ENCODE measurements at regions not wholly inside any gene's neighbourhood (a gene's known extent, or its start where the extent isn't known, plus 50 kb on each side); places are given as distances from the start of the nearest gene placed in this dataset.

- H3K79me1 ChIP-seq (ENCODE audit: low read depth in 1 of 2, low read length in 2 of 2), result no peaks in the 10 kb centered on the region; a peak in 1 of 4 replicates
- H3K56ac ChIP-seq (ENCODE audit: extremely low read depth, insufficient read depth, low read length), result no peak overlapping the region
- CTCF ChIA-PET, result no interaction called here
- H3K27me3 ChIP-seq (ENCODE audit: control insufficient read depth, insufficient read depth, low read length), result no peaks in the 10 kb centered on the region
- no peak overlapping the region for H2BK5ac ChIP-seq (ENCODE audit: low read depth, low read length, poor library complexity, severe bottlenecking)
- no peak overlapping the region for H2AK9ac ChIP-seq (replicated peaks; ENCODE audit: low read depth, low read length, poor library complexity)
- dilution Hi-C loops (cut with HindIII; ENCODE audit: low sequenced_read_pairs, unreplicated experiment), result no loop called here
- peak overlapping the region; percentile 43; the same call in 1 of the 2 replicates for H2BK120ac ChIP-seq (ENCODE audit: low read depth, low read length)
- ATAC-seq (ENCODE audit: low read depth) (no peak), DNase-seq (no peak)
- no peak overlapping the region for H3K4me2 ChIP-seq (ENCODE audit: low read depth, low read length)
- H3K9me3 ChIP-seq (ENCODE audit: control insufficient read depth, insufficient read depth, low read length), result no peaks in the 10 kb centered on the region
- H4K20me1 ChIP-seq (ENCODE audit: insufficient read depth, low read length), result no peaks in the 10 kb centered on the region
- no peak overlapping the region for H4K5ac ChIP-seq (ENCODE audit: low read depth, low read length)
- H3K9me1 ChIP-seq (ENCODE audit: insufficient read depth, low read length), result peaks cover 21% of the 10 kb centered on the region
- TF ChIP-seq POLR2A (IDR thresholded peaks at IDR 0.05; ENCODE audit: low read depth, low read length) (no peak), MAFK (IDR thresholded peaks at IDR 0.05; ENCODE audit: low read depth, low read length) (no peak), SMC3 (IDR thresholded peaks at IDR 0.05; ENCODE audit: low read depth, low read length) (no peak), FOS (IDR thresholded peaks at IDR 0.05; ENCODE audit: low read depth, low read length) (no peak), MAZ (IDR thresholded peaks at IDR 0.05; ENCODE audit: borderline replicate concordance, low read depth, low read length) (no peak), RFX5 (IDR thresholded peaks at IDR 0.05; ENCODE audit: low read depth, low read length) (no peak), NFE2L2 (IDR thresholded peaks at IDR 0.05; ENCODE audit: low read depth, low read length) (no peak), CEBPB (IDR thresholded peaks at IDR 0.05; ENCODE audit: low read depth, low read length) (no peak), RCOR1 (IDR thresholded peaks at IDR 0.05; ENCODE audit: insufficient replicate concordance, low read length) (no peak), USF2 (IDR thresholded peaks at IDR 0.05; ENCODE audit: low read depth, low read length) (no peak), CHD1 (IDR thresholded peaks at IDR 0.05; ENCODE audit: low read depth, low read length) (no peak), BHLHE40 (IDR thresholded peaks at IDR 0.05; ENCODE audit: low read depth, low read length) (no peak), CTCF (conservative IDR thresholded peaks at IDR 0.05; ENCODE audit: low read depth, low read length) (no peak), MXI1 (IDR thresholded peaks at IDR 0.05; ENCODE audit: borderline replicate concordance, low read depth, low read length) (no peak), RAD21 (IDR thresholded peaks at IDR 0.05; ENCODE audit: low read length) (no peak), ELK1 (IDR thresholded peaks at IDR 0.05; ENCODE audit: borderline replicate concordance, low read depth, low read length) (no peak)
- peaks cover 11% of the 10 kb centered on the region for H3K4me1 ChIP-seq (ENCODE audit: control insufficient read depth, insufficient read depth, low read length)
- H4K91ac ChIP-seq (ENCODE audit: insufficient read depth, low read depth, low read length), result no peak overlapping the region; the same call in 1 of the 2 replicates
- BruUV-seq (replicated peaks), result no TSS peak
- no peaks in the 10 kb centered on the region for H3K36me3 ChIP-seq (ENCODE audit: control insufficient read depth, insufficient read depth, low read length)
- H4K8ac ChIP-seq (ENCODE audit: low read depth in 2 of 2, low read length in 2 of 2), result no peak overlapping the region
- no peak overlapping the region for H3K23ac ChIP-seq (ENCODE audit: low read depth, low read length)
- intact Hi-C loops (cut with micrococcal nuclease), result no loop called here
- no peak overlapping the region for H3K4me3 ChIP-seq (ENCODE audit: insufficient read depth, low read depth, low read length)
- peak overlapping the region; percentile 65; the same call in 1 of the 2 replicates for H3K14ac ChIP-seq (replicated peaks; ENCODE audit: low read depth, low read length)
- POLR2A ChIA-PET (ENCODE audit: unreplicated experiment), result no interaction called here
- peak overlapping the region; percentile 23 for H2AFZ ChIP-seq (replicated peaks; ENCODE audit: low read length, poor library complexity)
- in situ Hi-C loops (cut with MboI; ENCODE audit: low sequenced_read_pairs), result no loop called here
- peak overlapping the region; percentile 47; the same call in 2 of the 3 replicates for H2BK15ac ChIP-seq (ENCODE audit: low read depth, low read length)
- H3K27ac ChIP-seq (ENCODE audit: insufficient read depth, low read length), result no peak overlapping the region
- H3K18ac ChIP-seq (ENCODE audit: low read depth, low read length), result no peak overlapping the region
- peak overlapping the region; percentile 60; the same call in 1 of the 2 replicates for H2AK5ac ChIP-seq (ENCODE audit: low read depth, low read length)
- no peak overlapping the region for H3K9ac ChIP-seq (ENCODE audit: low read depth, low read length)
- H3K4ac ChIP-seq (ENCODE audit: low read depth, low read length), result no peak overlapping the region
- no CpG with 5 or more reads among the region's 1 CpG for WGBS, 2 experiments (ENCODE audit: extremely low coverage in 2 of 2, insufficient read length in 1 of 2)
- H2BK20ac ChIP-seq (ENCODE audit: low read depth, low read length), result 0 out of 2 replicates have a peak overlapping the region, but pooled peaks have one; percentile 14
Observed at GRCh38 chr5:115458416-115458815, 86.2 kb downstream of the FEM1C start.

Measured in IMR-90 (cell line).